ENCODE measurements at regions not wholly inside any gene's neighbourhood (a gene's known extent, or its start where the extent isn't known, plus 50 kb on each side); places are given as distances from the start of the nearest gene placed in this dataset.

- H3K4me3 ChIP-seq (ENCODE audit: low read depth, low read length) = no peak overlapping the region
- no peak for TF ChIP-seq CTCF (IDR thresholded peaks at IDR 0.05; ENCODE audit: low read depth, low read length, missing control alignments)
- DNase-seq (ENCODE audit: low read depth) = no peak
Measured at GRCh38 chr1:29673669-29674626, 437.6 kb downstream of the PTPRU start.

DNA sequence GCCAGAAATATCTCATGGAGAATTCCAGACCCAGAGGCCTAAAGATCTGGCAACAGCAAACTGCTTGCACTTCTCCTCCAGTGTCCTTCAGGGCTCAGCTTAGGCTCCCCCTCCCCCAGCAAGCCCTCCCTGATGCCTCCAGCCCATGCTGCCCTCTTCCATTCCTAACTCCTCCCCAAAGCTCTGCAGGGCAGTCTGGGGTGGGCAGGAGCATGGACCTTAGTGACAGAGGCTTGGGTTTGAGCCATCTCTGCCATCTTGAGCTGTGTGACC is 436.8 kb downstream of the PTPRU start:
- TF ChIP-seq CTCF (IDR thresholded peaks at IDR 0.05; ENCODE audit: low read depth, low read length, missing control alignments) = no peak
- no peak for DNase-seq (ENCODE audit: low read depth)
- H3K4me3 ChIP-seq (ENCODE audit: low read depth, low read length) = no peak overlapping the region

DNA sequence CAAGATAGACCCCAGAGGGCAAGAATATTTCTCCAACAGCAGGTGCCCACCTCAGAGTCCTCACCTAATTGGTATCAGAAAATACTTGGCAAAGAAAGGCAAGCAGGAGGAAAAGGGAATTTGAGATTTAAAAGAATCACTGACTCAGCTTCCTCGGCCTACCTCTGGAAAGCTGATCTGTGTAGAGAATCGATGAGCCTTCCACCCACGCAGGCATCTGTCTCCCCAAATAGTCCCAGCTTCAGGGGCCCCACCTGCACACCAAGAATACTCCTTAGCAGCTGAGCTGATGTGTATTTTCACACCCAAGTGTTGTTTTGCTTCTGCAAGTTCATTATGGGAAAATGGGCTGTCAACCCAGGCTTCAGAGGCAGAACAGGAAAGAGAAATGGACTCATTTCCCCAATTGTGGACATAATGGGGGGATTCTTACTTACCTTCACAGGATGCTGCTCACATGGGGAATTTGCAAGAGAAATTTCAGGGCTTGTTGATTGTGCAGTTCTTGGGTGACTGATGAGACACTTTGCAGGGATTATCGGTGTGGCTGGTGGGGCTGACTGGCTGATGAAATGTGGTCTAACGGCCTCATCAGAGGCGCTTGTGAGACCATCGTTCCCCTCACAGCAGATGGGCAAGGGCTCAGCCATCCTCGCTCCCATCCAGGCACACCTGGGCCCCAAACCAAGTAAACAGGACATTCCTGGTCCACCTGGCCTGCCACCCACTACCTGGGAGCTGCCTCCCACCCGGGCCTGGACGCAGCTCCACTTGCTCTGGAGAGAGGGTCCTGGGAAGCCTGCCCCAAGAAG is 436.3 kb downstream of the PTPRU start:
- no peak overlapping the region for H3K4me3 ChIP-seq (ENCODE audit: low read depth, low read length)
- no peak for TF ChIP-seq CTCF (IDR thresholded peaks at IDR 0.05; ENCODE audit: low read depth, low read length, missing control alignments)
- DNase-seq (ENCODE audit: low read depth) = no peak

DNA sequence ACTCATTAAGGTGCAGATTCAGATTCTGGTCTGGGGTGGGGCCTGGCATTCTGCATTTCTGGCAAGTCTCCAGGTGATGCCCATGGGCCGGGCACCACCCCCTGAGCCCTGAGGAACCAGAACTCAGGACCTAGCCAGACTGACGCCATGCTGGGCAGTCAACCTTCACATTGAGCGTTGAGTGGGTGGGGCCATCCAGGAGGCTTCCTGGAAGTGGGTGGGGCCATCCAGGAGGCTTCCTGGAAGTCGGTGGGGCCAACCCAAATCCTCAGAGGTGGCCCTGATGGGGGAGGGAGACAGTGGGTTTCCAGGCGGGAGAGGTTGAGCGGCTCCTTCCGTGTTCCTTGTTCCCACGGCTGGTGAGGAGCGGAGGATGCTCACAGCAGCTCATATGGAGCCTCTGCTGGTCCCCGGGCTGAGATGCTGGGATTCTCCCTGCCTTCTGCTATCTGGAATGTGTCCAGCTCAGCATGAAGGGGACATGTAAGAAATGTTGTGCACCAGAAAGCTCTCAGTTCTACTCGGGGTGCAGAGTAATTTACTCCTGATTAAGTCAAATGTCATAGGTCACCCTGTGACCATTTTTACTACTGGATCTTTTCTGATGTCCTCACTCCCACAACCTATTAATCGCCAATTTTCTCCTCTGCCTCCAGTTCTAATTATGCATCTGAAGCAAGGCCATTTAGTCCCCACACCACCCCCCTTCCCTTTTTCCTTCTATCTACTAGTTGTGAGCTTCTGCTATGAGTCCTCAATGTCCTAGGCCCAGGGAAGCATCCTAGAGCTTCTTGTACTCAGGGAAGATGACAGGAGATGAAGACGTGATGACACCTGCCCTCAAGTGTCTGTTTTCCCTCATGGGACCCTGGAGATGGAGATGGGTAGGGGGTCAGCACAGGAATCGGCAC is 435.4 kb downstream of the PTPRU start:
- no peak overlapping the region for H3K4me3 ChIP-seq (ENCODE audit: low read depth, low read length)
- no peak for TF ChIP-seq CTCF (IDR thresholded peaks at IDR 0.05; ENCODE audit: low read depth, low read length, missing control alignments)
- DNase-seq (ENCODE audit: low read depth) = no peak

- H3K4me3 ChIP-seq (ENCODE audit: low read depth, low read length) = no peak overlapping the region
- TF ChIP-seq CTCF (IDR thresholded peaks at IDR 0.05; ENCODE audit: low read depth, low read length, missing control alignments) = no peak
- DNase-seq (ENCODE audit: low read depth) = no peak
Measured at GRCh38 chr1:29670752-29671151, 434.4 kb downstream of the PTPRU start.

- no peak for TF ChIP-seq CTCF (IDR thresholded peaks at IDR 0.05; ENCODE audit: low read depth, low read length, missing control alignments)
- no peak for DNase-seq (ENCODE audit: low read depth)
Measured at GRCh38 chr1:29669912-29670311, 433.6 kb downstream of the PTPRU start.

More at GRCh38 chr1:29669912-29670311, 433.6 kb downstream of the PTPRU start:
- no peak overlapping the region for H3K4me3 ChIP-seq (ENCODE audit: low read depth, low read length)
